HL-60/S4 treated with retinoic acid at 250 ng/mL for 4 days and 3 days (cell line): ENCODE measurements at regions not wholly inside any gene's neighbourhood (a gene's known extent, or its start where the extent isn't known, plus 50 kb on each side); places are given as distances from the start of the nearest gene placed in this dataset.

Experiments
- in situ Hi-C: fragments of 300-500 bp; cut with MboI; formaldehyde crosslinking; loops from 2 replicates; pipeline ENCODE4 v1.7.0; 2022; ENCODE audit warnings: low sequenced_read_pairs

- in situ Hi-C loops = no loop called here
These were observed 467.7 kb upstream of the SALL3 start for GRCh38 chr18:78511666-78512601.

GRCh38 chr18:78514910-78515670 lies 464.5 kb upstream of the SALL3 start:
- in situ Hi-C loops = no loop called here

- in situ Hi-C loops = no loop called here
These were observed 462.3 kb upstream of the SALL3 start for GRCh38 chr18:78517328-78517727.

GRCh38 chr18:78517973-78518372 lies 461.6 kb upstream of the SALL3 start:
- in situ Hi-C loops = no loop called here

GRCh38 chr18:78518805-78519204 lies 460.8 kb upstream of the SALL3 start:
- in situ Hi-C loops = no loop called here

- in situ Hi-C loops = no loop called here
These were observed 460.1 kb upstream of the SALL3 start for GRCh38 chr18:78519394-78520062.

- in situ Hi-C loops = no loop called here
These were observed 458.5 kb upstream of the SALL3 start for GRCh38 chr18:78521136-78521535.

- in situ Hi-C loops = no loop called here
These were observed 457.9 kb upstream of the SALL3 start for GRCh38 chr18:78521744-78522143.

GRCh38 chr18:78522507-78522906 lies 457.1 kb upstream of the SALL3 start:
- in situ Hi-C loops = no loop called here

- in situ Hi-C loops = no loop called here
These were observed 455.8 kb upstream of the SALL3 start for GRCh38 chr18:78523850-78524249.

GRCh38 chr18:78525366-78526111 lies 454.1 kb upstream of the SALL3 start:
- in situ Hi-C loops = no loop called here

GRCh38 chr18:78526275-78526674 lies 453.3 kb upstream of the SALL3 start:
- in situ Hi-C loops = no loop called here

- in situ Hi-C loops = no loop called here
These were observed 452.5 kb upstream of the SALL3 start for GRCh38 chr18:78526923-78527711.

- in situ Hi-C loops = no loop called here
These were observed 451.6 kb upstream of the SALL3 start for GRCh38 chr18:78527984-78528383.

- in situ Hi-C loops = no loop called here
These were observed 451.0 kb upstream of the SALL3 start for GRCh38 chr18:78528411-78529258.

- in situ Hi-C loops = no loop called here
These were observed 448.0 kb upstream of the SALL3 start for GRCh38 chr18:78531637-78532036.

GRCh38 chr18:78538669-78539440 lies 440.8 kb upstream of the SALL3 start:
- in situ Hi-C loops = no loop called here
